Pancreas (tissue), 10 donors: ENCODE measurements at regions not wholly inside any gene's neighbourhood (a gene's known extent, or its start where the extent isn't known, plus 50 kb on each side); places are given as distances from the start of the nearest gene placed in this dataset.
A peak's percentile ranks its signal among the peaks of the same experiment; 100 is the strongest.

ENCODE experiments used
- ATAC-seq, 4 donors: fragments of 200-7000 bp; cut with Tn5 transposase; one replicate each; pipeline versions ENCODE4 v1.8.0 to v1.9.1; 2020; ENCODE audit warnings: mild to moderate bottlenecking in 4 of 4, moderate library complexity in 4 of 4
- DNase-seq, 6 donors: peaks; one replicate each; pipeline ENCODE4 v3.0.0-alpha.2; 2020
- FAIRE-seq: peaks from 2 replicates; lab custom pipeline; 2012; peaks lifted over from hg19 to GRCh38; lab: Jason Lieb, UNC
- H3K27ac ChIP-seq, 4 donors: fragments of 200-600 bp; sonication (generic); 1 replicate in 3 of 4; 2 replicates in 1 of 4; pipeline versions ENCODE4 v1.5.0 to v1.8.0; 2020
- H3K27me3 ChIP-seq, 4 donors: fragments of 200-600 bp; one replicate each; pipeline ENCODE4 v1.8.0; 2021
- H3K36me3 ChIP-seq, 3 donors: fragments of 200-600 bp; sonication (generic) in 1 of 3; one replicate each; pipeline versions ENCODE4 v1.5.0 to v1.8.0; 2020 to 2021
- H3K4me1 ChIP-seq, 3 donors: fragments of 200-600 bp; one replicate each; pipeline ENCODE4 v1.8.0; 2021
- H3K4me3 ChIP-seq, 4 donors: fragments of 200-600 bp; sonication (generic) in 2 of 4; one replicate each; pipeline versions ENCODE4 v1.5.0 to v1.8.0; 2020 to 2021
- H3K9me3 ChIP-seq, 4 donors: fragments of 200-600 bp; one replicate each; pipeline ENCODE4 v1.8.0; 2021
- WGBS, 2 donors: extraction: QIAGEN DNeasy Blood & Tissue Kit; methylation state at CpG; one replicate each; pipeline ENCODE4 v1.1.7; 2013; 5-methylcytosine and 5-hydroxymethylcytosine counted together
- intact Hi-C, 3 donors: fragments of 100-400 bp; cut with DNase I; formaldehyde crosslinking; loops; one replicate each; pipeline versions ENCODE4 v1.11.1 to v1.14.2; 2022
- TF ChIP-seq, protein P1 (sequence below), 4 donors: fragments of 200-600 bp; sonication (generic) in 3 of 4; IDR thresholded peaks; one replicate each; pipeline versions ENCODE4 v1.5.0 to v1.8.0; 2021; ENCODE audit warnings: antibody characterized with exemption in 4 of 4
- donor health status: healthy with polysubstance abuse.
- donor health status: DM: no; HTN: no; CAD: no; lungs with moderate emphysema.
- donor health status: DM: no; HTN: no; CAD: no.
- donor health status: control.
- donor health status: control.
- donor health status: Bipolar disorder and iron deficiency.
- donor health status: DM: yes; HTN: yes; CAD: no.
- donor health status: DM: no; HTN: no; CAD: no.
- donor health status: DM: no; HTN: no; CAD: no.
- donor health status: DM: yes; HTN: yes; CAD: no.

GRCh38 chr11:23124249-23124648 is 264.0 kb upstream of the CCDC179 start:
- ATAC-seq (no peak), DNase-seq (no peak), FAIRE-seq (peak; percentile 49)
- peaks cover 0 to 25% (median 14%) of the 10 kb centered on the region in 3 donors for H3K4me1 ChIP-seq
- H3K27ac ChIP-seq: no peak overlapping the region
- H3K9me3 ChIP-seq: no peaks in the 10 kb centered on the region
- TF ChIP-seq, protein P1, sequence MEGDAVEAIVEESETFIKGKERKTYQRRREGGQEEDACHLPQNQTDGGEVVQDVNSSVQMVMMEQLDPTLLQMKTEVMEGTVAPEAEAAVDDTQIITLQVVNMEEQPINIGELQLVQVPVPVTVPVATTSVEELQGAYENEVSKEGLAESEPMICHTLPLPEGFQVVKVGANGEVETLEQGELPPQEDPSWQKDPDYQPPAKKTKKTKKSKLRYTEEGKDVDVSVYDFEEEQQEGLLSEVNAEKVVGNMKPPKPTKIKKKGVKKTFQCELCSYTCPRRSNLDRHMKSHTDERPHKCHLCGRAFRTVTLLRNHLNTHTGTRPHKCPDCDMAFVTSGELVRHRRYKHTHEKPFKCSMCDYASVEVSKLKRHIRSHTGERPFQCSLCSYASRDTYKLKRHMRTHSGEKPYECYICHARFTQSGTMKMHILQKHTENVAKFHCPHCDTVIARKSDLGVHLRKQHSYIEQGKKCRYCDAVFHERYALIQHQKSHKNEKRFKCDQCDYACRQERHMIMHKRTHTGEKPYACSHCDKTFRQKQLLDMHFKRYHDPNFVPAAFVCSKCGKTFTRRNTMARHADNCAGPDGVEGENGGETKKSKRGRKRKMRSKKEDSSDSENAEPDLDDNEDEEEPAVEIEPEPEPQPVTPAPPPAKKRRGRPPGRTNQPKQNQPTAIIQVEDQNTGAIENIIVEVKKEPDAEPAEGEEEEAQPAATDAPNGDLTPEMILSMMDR (IDR thresholded peaks at IDR 0.05): no peak
- no peaks in the 10 kb centered on the region for H3K27me3 ChIP-seq
- intact Hi-C loops: no loop called here
- H3K36me3 ChIP-seq: no peaks in the 10 kb centered on the region
- no peak overlapping the region for H3K4me3 ChIP-seq

- Histone ChIP-seq H3K4me1 (peaks cover 0 to 25% (median 14%) of the 10 kb centered on the region in 3 donors), H3K27me3 (no peaks in the 10 kb centered on the region), H3K4me3 (no peak overlapping the region), H3K27ac (no peak overlapping the region), H3K36me3 (no peaks in the 10 kb centered on the region), H3K9me3 (no peaks in the 10 kb centered on the region)
- ATAC-seq (peak; percentile 46 to 78 (median 61)), DNase-seq (no peak), FAIRE-seq (no peak)
- intact Hi-C loops: no loop called here
- 12 to 15% methylated on average over 1 of the region's 1 CpG for WGBS, 2 donors
- TF ChIP-seq, protein P1 (IDR thresholded peaks at IDR 0.05): no peak
Measured at GRCh38 chr11:23124996-23125395, 264.7 kb upstream of the CCDC179 start.

- H3K27ac ChIP-seq: no peak overlapping the region
- DNase-seq: no peak
- intact Hi-C loops: no loop called here
- WGBS, 2 donors: 19 to 22% methylated on average over 2 of the region's 2 CpGs
- TF ChIP-seq, protein P1 (IDR thresholded peaks at IDR 0.05): no peak
- H3K4me1 ChIP-seq: peaks cover 0 to 25% (median 14%) of the 10 kb centered on the region in 3 donors
- no peak for FAIRE-seq
- H3K9me3 ChIP-seq: no peaks in the 10 kb centered on the region
- no peaks in the 10 kb centered on the region for H3K27me3 ChIP-seq
- H3K36me3 ChIP-seq: no peaks in the 10 kb centered on the region
- peak in 3 of 4 donors; percentile 35 to 58 (median 51) for ATAC-seq
- no peak overlapping the region for H3K4me3 ChIP-seq
Measured at GRCh38 chr11:23127706-23128105, 267.4 kb upstream of the CCDC179 start.

DNA sequence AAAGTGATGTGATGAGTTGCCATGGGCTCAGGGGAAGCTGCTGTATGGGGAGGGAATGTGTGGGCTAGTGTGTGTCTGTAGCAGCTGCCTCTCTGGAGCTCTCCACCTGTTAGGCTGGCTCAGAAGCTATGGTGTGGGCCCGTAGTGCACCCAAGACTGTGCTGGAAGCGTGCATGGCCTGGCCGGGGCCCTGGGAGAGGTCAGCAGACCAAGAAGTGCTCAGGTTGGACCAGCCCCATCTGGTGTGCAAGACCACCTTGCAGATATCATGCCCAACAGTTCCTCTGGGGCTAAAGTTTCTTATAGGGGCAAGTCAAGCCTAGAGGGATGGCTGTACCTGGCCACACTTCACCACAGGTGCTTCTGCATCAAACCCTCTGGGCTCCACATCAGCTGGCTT is 274.4 kb upstream of the CCDC179 start:
- FAIRE-seq: no peak
- H3K4me3 ChIP-seq: no peak overlapping the region
- no peaks in the 10 kb centered on the region for H3K9me3 ChIP-seq
- H3K4me1 ChIP-seq: no peaks in the 10 kb centered on the region
- no peak for ATAC-seq
- TF ChIP-seq, protein P1 (IDR thresholded peaks at IDR 0.05): no peak
- H3K27ac ChIP-seq: no peak overlapping the region
- peak in 2 of 6 donors; percentile 29 to 30 for DNase-seq
- H3K36me3 ChIP-seq: no peaks in the 10 kb centered on the region
- WGBS, 2 donors: 84 to 87% methylated on average over 3 of the region's 3 CpGs
- intact Hi-C loops: no loop called here
- no peaks in the 10 kb centered on the region for H3K27me3 ChIP-seq

DNA sequence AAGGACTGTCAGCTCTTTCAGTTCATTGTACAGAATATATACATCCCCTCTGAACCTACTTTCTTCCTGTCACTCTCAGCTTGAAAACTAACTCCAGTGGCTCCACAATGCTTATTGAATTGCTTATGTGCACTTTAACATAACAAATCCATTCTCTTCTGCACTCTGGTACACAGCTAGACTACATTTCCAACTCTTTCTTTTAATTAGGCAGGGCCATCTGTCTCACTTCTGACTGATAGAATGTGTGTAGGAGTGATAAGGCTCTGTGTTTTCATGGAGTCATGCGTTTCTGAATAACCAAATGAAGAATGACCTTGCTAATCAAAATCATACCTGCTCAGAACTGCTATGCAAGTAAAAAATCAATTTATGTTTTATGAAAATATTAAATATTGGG is 278.5 kb upstream of the CCDC179 start:
- TF ChIP-seq, protein P1 (IDR thresholded peaks at IDR 0.05): no peak
- Histone ChIP-seq H3K27me3 (no peaks in the 10 kb centered on the region), H3K4me1 (no peaks in the 10 kb centered on the region), H3K27ac (no peak overlapping the region), H3K4me3 (no peak overlapping the region), H3K9me3 (no peaks in the 10 kb centered on the region), H3K36me3 (no peaks in the 10 kb centered on the region)
- intact Hi-C loops: no loop called here
- ATAC-seq (no peak), DNase-seq (no peak), FAIRE-seq (no peak)
- 14 to 18% methylated on average over 1 of the region's 1 CpG for WGBS, 2 donors
